GM12874 (cell line): ENCODE measurements at regions not wholly inside any gene's neighbourhood (a gene's known extent, or its start where the extent isn't known, plus 50 kb on each side); places are given as distances from the start of the nearest gene placed in this dataset.

Experiments used
- TF ChIP-seq, protein P1 (sequence below): IDR thresholded peaks from 2 replicates; pipeline ENCODE4 v1.5.1; 2011; ENCODE audit warnings: low read depth, mild to moderate bottlenecking, control low read depth, low read length, moderate library complexity; ENCODE audit not compliant: insufficient read depth

- TF ChIP-seq, protein P1, sequence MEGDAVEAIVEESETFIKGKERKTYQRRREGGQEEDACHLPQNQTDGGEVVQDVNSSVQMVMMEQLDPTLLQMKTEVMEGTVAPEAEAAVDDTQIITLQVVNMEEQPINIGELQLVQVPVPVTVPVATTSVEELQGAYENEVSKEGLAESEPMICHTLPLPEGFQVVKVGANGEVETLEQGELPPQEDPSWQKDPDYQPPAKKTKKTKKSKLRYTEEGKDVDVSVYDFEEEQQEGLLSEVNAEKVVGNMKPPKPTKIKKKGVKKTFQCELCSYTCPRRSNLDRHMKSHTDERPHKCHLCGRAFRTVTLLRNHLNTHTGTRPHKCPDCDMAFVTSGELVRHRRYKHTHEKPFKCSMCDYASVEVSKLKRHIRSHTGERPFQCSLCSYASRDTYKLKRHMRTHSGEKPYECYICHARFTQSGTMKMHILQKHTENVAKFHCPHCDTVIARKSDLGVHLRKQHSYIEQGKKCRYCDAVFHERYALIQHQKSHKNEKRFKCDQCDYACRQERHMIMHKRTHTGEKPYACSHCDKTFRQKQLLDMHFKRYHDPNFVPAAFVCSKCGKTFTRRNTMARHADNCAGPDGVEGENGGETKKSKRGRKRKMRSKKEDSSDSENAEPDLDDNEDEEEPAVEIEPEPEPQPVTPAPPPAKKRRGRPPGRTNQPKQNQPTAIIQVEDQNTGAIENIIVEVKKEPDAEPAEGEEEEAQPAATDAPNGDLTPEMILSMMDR = no peak
These were observed 1182.0 kb downstream of the MAT2B start for GRCh38 chr5:164687391-164687790.

- TF ChIP-seq, protein P1 = no peak
These were observed 1183.0 kb downstream of the MAT2B start for GRCh38 chr5:164688437-164688836.

DNA sequence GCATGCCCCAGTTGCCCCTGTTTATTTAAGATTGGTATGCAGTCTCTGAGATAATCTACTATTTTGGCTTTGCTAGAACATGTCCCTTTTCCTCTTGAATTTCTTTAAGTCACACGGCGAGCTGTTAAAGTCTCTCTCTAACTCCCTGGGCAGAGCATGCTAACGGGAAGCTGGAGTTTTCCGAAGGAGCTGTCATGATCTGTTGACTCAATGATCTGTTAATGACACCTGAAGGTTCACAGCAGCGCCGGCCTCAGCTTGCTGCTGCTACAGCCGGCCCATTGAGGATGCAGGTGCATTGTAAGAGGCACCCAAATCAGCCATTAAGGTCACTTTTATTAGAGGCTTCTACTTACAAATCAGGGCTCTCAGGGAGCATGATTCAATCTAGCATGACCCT, 1203.4 kb downstream of the MAT2B start:
- TF ChIP-seq, protein P1 = no peak

DNA sequence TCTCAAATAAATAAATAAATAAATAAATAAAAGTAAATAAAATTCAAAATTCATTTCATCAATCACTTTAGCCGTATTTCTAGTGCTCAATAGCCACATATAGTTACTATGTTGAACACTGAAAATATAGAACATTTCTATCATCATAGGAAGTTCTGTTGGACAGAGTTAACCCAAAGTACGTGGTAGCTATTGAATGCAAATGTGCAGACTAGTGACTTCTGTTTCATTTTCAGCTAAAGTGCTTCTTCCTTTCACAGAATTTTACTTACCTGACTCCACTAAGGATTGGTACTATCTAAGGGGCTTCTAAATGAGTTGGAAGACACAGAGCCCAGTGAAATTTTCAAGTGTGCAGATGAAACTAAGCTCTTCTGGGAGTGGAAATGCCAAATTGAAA, 1208.3 kb downstream of the MAT2B start:
- TF ChIP-seq, protein P1 = no peak

GRCh38 chr5:164721116-164721515, 1215.7 kb downstream of the MAT2B start:
- TF ChIP-seq, protein P1 = no peak

- TF ChIP-seq, protein P1 = no peak
These were observed 1216.2 kb downstream of the MAT2B start for GRCh38 chr5:164721656-164722055.

DNA sequence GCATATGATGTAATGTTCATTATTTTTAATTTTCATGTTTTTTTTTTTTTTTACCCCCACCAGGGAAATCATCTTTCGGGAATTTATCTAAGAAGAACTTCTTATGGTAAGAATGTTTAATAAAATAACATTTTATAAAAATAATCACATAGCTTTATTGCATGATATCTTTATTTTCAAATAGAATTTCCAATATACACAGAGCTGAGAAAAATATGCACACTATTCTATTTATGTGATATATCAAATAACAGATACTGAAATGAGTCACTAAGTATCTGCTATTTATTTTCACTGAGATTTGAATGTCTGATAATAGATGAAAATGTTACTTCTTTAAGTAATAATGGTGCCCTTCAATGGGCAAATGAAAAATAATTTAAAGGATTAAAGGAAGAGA, 1217.3 kb downstream of the MAT2B start:
- TF ChIP-seq, protein P1 = no peak

DNA sequence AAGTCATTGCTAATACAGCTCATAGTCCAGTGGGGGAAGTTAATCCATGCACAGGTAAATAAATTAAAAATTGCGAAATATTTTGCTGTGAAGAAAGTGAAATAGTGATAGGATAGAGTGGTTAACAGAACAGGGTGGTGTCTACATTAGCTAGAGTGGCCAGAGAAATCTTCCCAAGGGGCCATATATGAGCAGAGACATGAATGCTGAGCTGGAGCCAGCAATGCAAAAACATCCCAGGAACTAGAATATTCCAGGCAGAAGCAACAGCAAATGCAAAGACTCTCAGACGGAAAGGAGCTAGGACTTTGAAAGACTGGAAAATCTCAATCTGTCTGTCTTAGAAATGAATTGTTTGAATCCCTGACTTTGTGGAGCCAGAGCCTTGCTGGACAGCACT, 1221.6 kb downstream of the MAT2B start:
- TF ChIP-seq, protein P1 = no peak
